ENCODE measurements at regions not wholly inside any gene's neighbourhood (a gene's known extent, or its start where the extent isn't known, plus 50 kb on each side); places are given as distances from the start of the nearest gene placed in this dataset.

GRCh38 chr3:20403986-20404740, 218.2 kb upstream of the SGO1 start (continued):
- TF ChIP-seq ERG (CRISPR knock-in tag; IDR thresholded peaks at IDR 0.05) (no peak), NR2C2 (CRISPR knock-in tag; IDR thresholded peaks at IDR 0.05) (no peak), ATF2 (CRISPR knock-in tag; IDR thresholded peaks at IDR 0.05; ENCODE audit: borderline replicate concordance, low read depth) (no peak), GRHL2 (CRISPR knock-in tag; IDR thresholded peaks at IDR 0.05; ENCODE audit: insufficient replicate concordance, severe bottlenecking) (no peak)

GRCh38 chr3:20401253-20401652, 215.2 kb upstream of the SGO1 start:
- H3K36me3 Mint-ChIP-seq, result no peaks in the 10 kb centered on the region
- peaks cover 10% of the 10 kb centered on the region for H3K4me1 Mint-ChIP-seq
- no peaks in the 10 kb centered on the region for H3K9me3 Mint-ChIP-seq
- no peak for ATAC-seq
- TF ChIP-seq OVOL2 (CRISPR knock-in tag; IDR thresholded peaks at IDR 0.05; ENCODE audit: borderline replicate concordance) (no peak), JAZF1 (CRISPR knock-in tag; IDR thresholded peaks at IDR 0.05) (no peak), NR3C1 (CRISPR knock-in tag; conservative IDR thresholded peaks at IDR 0.05; ENCODE audit: low read depth) (no peak), RELA (CRISPR knock-in tag; IDR thresholded peaks at IDR 0.05; ENCODE audit: borderline replicate concordance) (no peak), SP1 (CRISPR knock-in tag; conservative IDR thresholded peaks at IDR 0.05) (no peak), GTF2I (CRISPR knock-in tag; conservative IDR thresholded peaks at IDR 0.05) (no peak), CREM (CRISPR knock-in tag; IDR thresholded peaks at IDR 0.05) (no peak), USF2 (CRISPR knock-in tag; IDR thresholded peaks at IDR 0.05) (no peak), NR2C2 (CRISPR knock-in tag; IDR thresholded peaks at IDR 0.05) (no peak), KAT7 (CRISPR knock-in tag; IDR thresholded peaks at IDR 0.05; ENCODE audit: borderline replicate concordance) (no peak), MYBL2 (CRISPR knock-in tag; IDR thresholded peaks at IDR 0.05) (no peak), FOXP4 (CRISPR knock-in tag; IDR thresholded peaks at IDR 0.05) (no peak), TP53 (CRISPR knock-in tag; IDR thresholded peaks at IDR 0.05) (no peak), HMGA2 (CRISPR knock-in tag; IDR thresholded peaks at IDR 0.05) (no peak), ATF3 (CRISPR knock-in tag; conservative IDR thresholded peaks at IDR 0.05) (no peak)
- H3K27ac Mint-ChIP-seq, result no peak overlapping the region
- ChIA-PET CTCF (no interaction called here), POLR2A (no interaction called here)
- H3K4me3 Mint-ChIP-seq, result no peak overlapping the region
- DNase-seq (ENCODE audit: low spot score), result no peak
- H3K27me3 Mint-ChIP-seq (ENCODE audit: low read depth), result no peaks in the 10 kb centered on the region

GRCh38 chr3:20400686-20401085, 214.7 kb upstream of the SGO1 start:
- ChIA-PET CTCF (no interaction called here), POLR2A (no interaction called here)
- no peaks in the 10 kb centered on the region for H3K27me3 Mint-ChIP-seq (ENCODE audit: low read depth)
- peaks cover 14% of the 10 kb centered on the region for H3K4me1 Mint-ChIP-seq
- H3K36me3 Mint-ChIP-seq, result no peaks in the 10 kb centered on the region
- no peaks in the 10 kb centered on the region for H3K9me3 Mint-ChIP-seq
- ATAC-seq (no peak), DNase-seq (ENCODE audit: low spot score) (no peak)
- no peak overlapping the region for H3K4me3 Mint-ChIP-seq
- H3K27ac Mint-ChIP-seq, result no peak overlapping the region
- TF ChIP-seq FOXJ3 (CRISPR knock-in tag; IDR thresholded peaks at IDR 0.05; ENCODE audit: borderline replicate concordance) (no peak), AFF4 (CRISPR knock-in tag; IDR thresholded peaks at IDR 0.05; ENCODE audit: borderline replicate concordance) (no peak), RELA (CRISPR knock-in tag; IDR thresholded peaks at IDR 0.05; ENCODE audit: borderline replicate concordance) (no peak), USF2 (CRISPR knock-in tag; IDR thresholded peaks at IDR 0.05) (no peak), ESRRA (CRISPR knock-in tag; IDR thresholded peaks at IDR 0.05; ENCODE audit: borderline replicate concordance) (no peak)
